SU-DHL-6 (cell line): ENCODE measurements at regions not wholly inside any gene's neighbourhood (a gene's known extent, or its start where the extent isn't known, plus 50 kb on each side); places are given as distances from the start of the nearest gene placed in this dataset.
"Not testable (repeated sequence)": the region's sequence is repeated elsewhere in the genome, so short reads cannot be mapped to it uniquely, and the experiment has no call there.

Experiments
- CTCF ChIP-seq: fragments of 200-600 bp; sonication (generic); IDR thresholded peaks from one replicate; pipeline ENCODE4 v1.5.1; 2017; ENCODE audit warnings: antibody characterized with exemption, mild to moderate bottlenecking, low read length, moderate library complexity; ENCODE audit not compliant: insufficient read depth, poor library complexity, severe bottlenecking
- EZH2phosphoT487 ChIP-seq: fragments of 200-600 bp; sonication (generic), shearing (Covaris generic); conservative IDR thresholded peaks from 2 replicates; pipeline ENCODE4 v1.6.1; 2018; ENCODE audit warnings: mild to moderate bottlenecking, antibody characterized with exemption, low read length, moderate library complexity, mixed read lengths

GRCh38 chr20:25982701-25983100, 286.0 kb upstream of the ZNF337 start:
- TF ChIP-seq CTCF, EZH2phosphoT487: not testable (repeated sequence)
